GDM1 (cell line): ENCODE measurements at regions not wholly inside any gene's neighbourhood (a gene's known extent, or its start where the extent isn't known, plus 50 kb on each side); places are given as distances from the start of the nearest gene placed in this dataset.
"Not testable (repeated sequence)": the region's sequence is repeated elsewhere in the genome, so short reads cannot be mapped to it uniquely, and the experiment has no call there.

Experiments used
- DNase-seq: peaks from one replicate; lab custom pipeline; 2025; lab: John Stamatoyannopoulos, UW

GRCh38 chr6:40152196-40152595 lies 217.9 kb upstream of the MOCS1 start:
- DNase-seq: no peak

GRCh38 chr6:40148882-40149573 lies 214.8 kb upstream of the MOCS1 start:
- DNase-seq: no peak

- no peak for DNase-seq
Observed at GRCh38 chr6:40146902-40147301, 212.6 kb upstream of the MOCS1 start.

GRCh38 chr6:40139447-40139846 lies 205.2 kb upstream of the MOCS1 start:
- DNase-seq: no peak

GRCh38 chr6:40138273-40138720 lies 204.0 kb upstream of the MOCS1 start:
- DNase-seq: no peak

GRCh38 chr6:40135491-40136072 lies 201.3 kb upstream of the MOCS1 start:
- DNase-seq: no peak

- DNase-seq: not testable (repeated sequence)
Observed at GRCh38 chr6:40133981-40134380, 199.7 kb upstream of the MOCS1 start.

- DNase-seq: no peak
Observed at GRCh38 chr6:40131675-40132074, 197.4 kb upstream of the MOCS1 start.

- DNase-seq: no peak
Observed at GRCh38 chr6:40128127-40128526, 193.9 kb upstream of the MOCS1 start.

GRCh38 chr6:40125680-40126394 lies 191.6 kb upstream of the MOCS1 start:
- no peak for DNase-seq

GRCh38 chr6:40124924-40125323 lies 190.7 kb upstream of the MOCS1 start:
- DNase-seq: no peak

- no peak for DNase-seq
Observed at GRCh38 chr6:40116832-40117231, 182.6 kb upstream of the MOCS1 start.

GRCh38 chr6:40112350-40112749 lies 178.1 kb upstream of the MOCS1 start:
- DNase-seq: no peak

- no peak for DNase-seq
Observed at GRCh38 chr6:40108736-40109135, 174.5 kb upstream of the MOCS1 start.

GRCh38 chr6:40106840-40107239 lies 172.6 kb upstream of the MOCS1 start:
- DNase-seq: no peak

GRCh38 chr6:40098774-40099173 lies 164.5 kb upstream of the MOCS1 start:
- no peak for DNase-seq

GRCh38 chr6:40097590-40097989 lies 163.3 kb upstream of the MOCS1 start:
- no peak for DNase-seq

GRCh38 chr6:40083141-40083920 lies 149.1 kb upstream of the MOCS1 start:
- DNase-seq: no peak

GRCh38 chr6:40082278-40083043 lies 148.2 kb upstream of the MOCS1 start:
- no peak for DNase-seq

GRCh38 chr6:40077736-40078135 lies 143.5 kb upstream of the MOCS1 start:
- no peak for DNase-seq

- DNase-seq: no peak
Observed at GRCh38 chr6:40077315-40077714, 143.1 kb upstream of the MOCS1 start.
